K562 (cell line): ENCODE measurements at regions not wholly inside any gene's neighbourhood (a gene's known extent, or its start where the extent isn't known, plus 50 kb on each side); places are given as distances from the start of the nearest gene placed in this dataset.
A peak's percentile ranks its signal among the peaks of the same experiment; 100 is the strongest.

Source experiments
- ATAC-seq: fragments of 200-7000 bp; cut with Tn5 transposase; 3 replicates; pipeline ENCODE4 v1.9.1; 2020; ENCODE audit warnings: moderate library complexity
- BruUV-seq: library from RNA; stranded (reverse); fragments of 400-500 nt; replicated peaks from 2 replicates; lab custom pipeline; 2021; lab: Mats Ljungman, UMichigan
- CTCF ChIA-PET: fragments of 300-600 bp; formaldehyde crosslinking; extraction: SDS; loops from one replicate; lab custom pipeline; 2021; ENCODE audit warnings: low intra/inter-chr PET ratio; lab: Yijun Ruan, JAX
- POLR2A ChIA-PET: fragments of 300-600, 350-650 bp; sonication (Branson Sonifier 250); formaldehyde crosslinking; extraction: SDS; loops from one replicate; lab custom pipeline; 2021; ENCODE audit warnings: antibody characterized with exemption, inconsistent platforms; lab: Yijun Ruan, JAX
- DNase-seq, 4 experiments: peaks; one replicate each; pipeline versions ENCODE4 v3.0.0 to v3.0.0-alpha.2; 2011 to 2018; ENCODE audit warnings: low spot score in 3 of 4, mixed read lengths in 3 of 4; ENCODE audit errors: extremely low read depth in 1 of 4
- FAIRE-seq: peaks from 2 replicates; lab custom pipeline; 2011; peaks lifted over from hg19 to GRCh38; lab: Jason Lieb, UNC
- H2AFZ ChIP-seq: 2 replicates; pipeline ENCODE4 v1.6.0; 2011; ENCODE audit warnings: low read depth, low read length, control low read depth, inconsistent platforms
- H3K27ac ChIP-seq: fragments of 200-600 bp; 3 replicates; pipeline ENCODE4 v1.8.0; 2011; ENCODE audit warnings: low read depth, mild to moderate bottlenecking, control low read depth, inconsistent platforms, low read length, moderate library complexity, mixed read lengths; ENCODE audit errors: extremely low read depth
- H3K27me3 ChIP-seq, 2 experiments: fragments of 300-600 bp in 1 of 2; 2 replicates in 1 of 2; 3 replicates in 1 of 2; pipeline versions ENCODE4 v1.6.0 to v1.8.0; 2011; ENCODE audit warnings: inconsistent platforms in 2 of 2, low read length in 2 of 2, mild to moderate bottlenecking in 1 of 2, mixed read lengths in 1 of 2, moderate library complexity in 1 of 2; ENCODE audit not compliant: control insufficient read depth in 2 of 2, insufficient read depth in 2 of 2
- H3K36me3 ChIP-seq: fragments of 300-600 bp; 3 replicates; pipeline ENCODE4 v1.8.0; 2011; ENCODE audit warnings: mild to moderate bottlenecking, low read length, inconsistent platforms; ENCODE audit not compliant: control insufficient read depth, insufficient read depth
- H3K4me1 ChIP-seq, 2 experiments: fragments of 200-600 bp in 1 of 2; replicated peaks in 1 of 2; 2 replicates in 1 of 2; 3 replicates in 1 of 2; pipeline versions ENCODE4 v1.5.1 to v1.8.0; 2011; ENCODE audit warnings: inconsistent platforms in 2 of 2, low read length in 2 of 2, mild to moderate bottlenecking in 1 of 2, mixed read lengths in 1 of 2, moderate library complexity in 1 of 2; ENCODE audit not compliant: control insufficient read depth in 2 of 2, insufficient read depth in 2 of 2
- H3K4me2 ChIP-seq: 2 replicates; pipeline ENCODE4 v1.6.1; 2011; ENCODE audit warnings: low read length, control low read depth, inconsistent platforms, mixed read lengths; ENCODE audit not compliant: insufficient read depth
- H3K4me3 ChIP-seq: fragments of 200-600 bp; sonication (generic), shearing (Covaris generic); 2 replicates; pipeline ENCODE4 v1.5.1; 2016; ENCODE audit warnings: control low read depth, inconsistent platforms
- H3K79me2 ChIP-seq: fragments of 200-600 bp; 3 replicates; pipeline ENCODE4 v1.8.0; 2011; ENCODE audit warnings: low read length, inconsistent platforms; ENCODE audit not compliant: control insufficient read depth, insufficient read depth
- H3K9ac ChIP-seq, 2 experiments: 2 replicates each; pipeline versions ENCODE4 v1.6.0 to v1.6.1; 2011; ENCODE audit warnings: low read depth in 2 of 2, low read length in 2 of 2, control low read depth in 1 of 2, inconsistent platforms in 1 of 2, mild to moderate bottlenecking in 1 of 2, mixed read lengths in 1 of 2; ENCODE audit not compliant: insufficient read depth in 1 of 2
- H3K9me1 ChIP-seq: one replicate; pipeline ENCODE4 v1.6.0; 2011; ENCODE audit warnings: inconsistent platforms, mild to moderate bottlenecking, low read length, moderate library complexity; ENCODE audit not compliant: control insufficient read depth, insufficient read depth
- H3K9me3 ChIP-seq: replicated peaks from 2 replicates; pipeline ENCODE4 v1.5.1; 2011; ENCODE audit warnings: low read depth, low read length, inconsistent platforms; ENCODE audit not compliant: control insufficient read depth, insufficient read depth
- H4K20me1 ChIP-seq: replicated peaks from 2 replicates; pipeline ENCODE4 v1.6.1; 2011; ENCODE audit warnings: low read length, inconsistent platforms, mixed read lengths; ENCODE audit not compliant: control insufficient read depth, insufficient read depth
- BACH1 ChIP-seq: fragments of 200-800 bp; sonication (Bioruptor generic); IDR thresholded peaks from 2 replicates; pipeline ENCODE4 v1.6.1; 2016; ENCODE audit warnings: missing genetic modification characterization, missing compliant biosample characterization
- BCOR ChIP-seq: fragments of 450-650 bp; IDR thresholded peaks from 2 replicates; pipeline ENCODE4 v1.6.1; 2016
- CC2D1A ChIP-seq: fragments of 450-650 bp; IDR thresholded peaks from 2 replicates; pipeline ENCODE4 v1.6.1; 2017; ENCODE audit warnings: mild to moderate bottlenecking
- DPF2 ChIP-seq: fragments of 450-650 bp; IDR thresholded peaks from 2 replicates; pipeline ENCODE4 v1.6.1; 2016
- GATAD2B ChIP-seq: fragments of 450-650 bp; IDR thresholded peaks from 2 replicates; pipeline ENCODE4 v1.6.1; 2017; ENCODE audit warnings: mild to moderate bottlenecking, borderline replicate concordance
- GTF3C2 ChIP-seq: IDR thresholded peaks from 3 replicates; pipeline ENCODE4 v1.6.1; 2011; ENCODE audit warnings: borderline replicate concordance, mild to moderate bottlenecking, moderate library complexity; ENCODE audit not compliant: insufficient read length; ENCODE audit errors: extremely low read depth
- KLF13 ChIP-seq: fragments of 450-650 bp; IDR thresholded peaks from 2 replicates; pipeline ENCODE4 v1.6.1; 2016; ENCODE audit warnings: missing genetic modification characterization, low read depth, mild to moderate bottlenecking, missing compliant biosample characterization, moderate library complexity, borderline replicate concordance
- REST ChIP-seq, 2 experiments: fragments of 450-650 bp; formaldehyde crosslinking in 1 of 2; IDR thresholded peaks; 2 replicates each; pipeline versions ENCODE4 v1.4.0 to v1.6.1; 2014 to 2020; ENCODE audit warnings: mild to moderate bottlenecking in 2 of 2, borderline replicate concordance in 1 of 2, low read depth in 1 of 2
- SMARCA5 ChIP-seq: fragments of 450-650 bp; IDR thresholded peaks from 2 replicates; pipeline ENCODE4 v1.6.1; 2016
- ZNF316 ChIP-seq: fragments of 450-650 bp; IDR thresholded peaks from 2 replicates; pipeline ENCODE4 v1.6.1; 2016
- WGBS: fragments of 100-300 bp; shearing (Covaris generic); methylation state at CpG from one replicate; pipeline ENCODE4 v1.1.6; 2016; ENCODE audit warnings: low coverage, mixed read lengths; ENCODE audit not compliant: insufficient coverage; ENCODE audit errors: missing lambda C conversion rate; 5-methylcytosine and 5-hydroxymethylcytosine counted together
- in situ Hi-C: fragments of 300-500 bp; cut with MboI; formaldehyde crosslinking; loops from 4 replicates; pipeline ENCODE4 v1.15.0; 2018; ENCODE audit warnings: inconsistent platforms, mixed read lengths
- intact Hi-C: fragments of 100-400 bp; cut with micrococcal nuclease; formaldehyde crosslinking; loops from 2 replicates; pipeline ENCODE4 v1.14.2; 2022

DNA sequence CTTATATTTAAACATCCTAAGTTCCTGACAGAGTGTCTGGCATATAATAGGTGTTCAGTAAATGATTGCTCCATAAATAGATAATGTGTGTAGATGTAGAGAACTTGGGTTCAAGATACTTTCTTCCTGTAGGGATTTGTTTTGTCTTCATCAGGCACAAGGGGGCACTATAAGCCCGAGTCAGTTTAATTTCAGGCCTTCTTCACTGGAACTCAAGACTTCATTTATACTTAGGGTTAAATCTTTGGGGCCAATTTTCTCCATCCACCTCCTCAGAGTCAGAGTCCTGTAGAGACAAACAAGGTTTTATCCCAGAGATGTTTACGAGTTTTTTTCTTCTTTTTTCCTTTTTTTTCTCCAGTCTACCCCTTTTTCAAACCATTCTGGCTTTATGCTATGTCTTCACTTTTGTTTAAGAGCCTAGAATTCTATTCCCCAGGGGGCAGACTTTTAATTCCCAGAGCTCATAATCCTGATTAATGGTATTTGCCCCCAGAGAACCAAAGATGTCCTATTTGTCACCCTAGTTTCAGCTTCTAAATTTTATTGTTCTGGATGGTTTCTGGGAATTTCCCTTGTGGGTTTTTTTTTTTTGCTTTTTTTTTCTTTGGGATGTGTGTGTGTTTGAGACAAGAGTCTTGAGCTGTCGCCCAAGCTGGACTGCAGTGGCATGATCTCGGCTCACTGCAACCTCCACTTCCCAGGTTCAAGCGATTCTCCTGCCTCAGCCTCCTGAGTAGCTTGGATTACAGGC, 88.4 kb downstream of the HFE start:
- Histone ChIP-seq H2AFZ (no peak overlapping the region), H3K4me2 (no peak overlapping the region), H4K20me1 (no peaks in the 10 kb centered on the region), H3K27ac (no peak overlapping the region), H3K9me1 (no peaks in the 10 kb centered on the region), H3K36me3 (peaks cover 4% of the 10 kb centered on the region; the same call in 1 of the 3 replicates), H3K4me3 (no peak overlapping the region), H3K4me1 (peaks cover 14% of the 10 kb centered on the region in 2 experiments), H3K9ac (no peak overlapping the region), H3K27me3 (no peaks in the 10 kb centered on the region), H3K79me2 (peaks cover 68% of the 10 kb centered on the region), H3K9me3 (no peaks in the 10 kb centered on the region)
- ChIA-PET CTCF (interaction anchor here (0.6 to 3.3 kb wide), 5 partner anchors 13 to 420 kb away, joined by 3 to 22 read pairs (median 3); partner anchors contain the start of gene ABT1), POLR2A (interaction anchor here (0.7 to 11.9 kb wide), 9 partner anchors 15 to 149 kb away, joined by 3 to 323 read pairs (median 4); a partner anchor contains a TSS)
- 37% methylated on average over 5 of the region's 5 CpGs for WGBS
- in situ Hi-C loops, result loop anchor here (25.0 kb wide), 1 partner anchor 387 kb away; no protein-coding TSS in a partner anchor
- ATAC-seq, result peak; percentile 41
- peak; percentile 79 for FAIRE-seq
- peak; percentile 60 to 88 (median 71) for DNase-seq
- BruUV-seq, result no TSS peak
- intact Hi-C loops, result loop anchor here (1.0 to 5.0 kb wide), 6 partner anchors 41 to 419 kb away; a partner anchor contains a TSS
- TF ChIP-seq REST (IDR thresholded peaks at IDR 0.05; ENCODE audit: borderline replicate concordance) (peak; percentile 69; the same call in 1 of the 2 replicates), REST (CRISPR knock-in tag; IDR thresholded peaks at IDR 0.05; ENCODE audit: low read depth) (no peak), KLF13 (tag) (no peak), ZNF316 (peak; percentile 5; the same call in 1 of the 2 replicates), GATAD2B (peak; percentile 62; the same call in 1 of the 2 replicates), CC2D1A (peak; percentile 85), BCOR (peak; percentile 46; the same call in 1 of the 2 replicates), GTF3C2 (no peak), BACH1 (tag) (0 out of 2 replicates have a peak, but pooled peaks have one; percentile 44), DPF2 (peak; percentile 31; the same call in 1 of the 2 replicates), SMARCA5 (peak; percentile 54; the same call in 1 of the 2 replicates)
